ENCODE measurements at regions not wholly inside any gene's neighbourhood (a gene's known extent, or its start where the extent isn't known, plus 50 kb on each side); places are given as distances from the start of the nearest gene placed in this dataset.

GRCh38 chr14:58839233-58839632, 201.5 kb downstream of the DACT1 start:
- Histone ChIP-seq H3K4me1 (no peaks in the 10 kb centered on the region), H3K4me3 (no peak overlapping the region), H3K9me3 (no peaks in the 10 kb centered on the region), H3K27me3 (no peaks in the 10 kb centered on the region), H3K36me3 (no peaks in the 10 kb centered on the region), H3K27ac (no peak overlapping the region)
- DNase-seq (ENCODE audit: low spot score) = no peak
- TF ChIP-seq CTCF (IDR thresholded peaks at IDR 0.05) = no peak

DNA sequence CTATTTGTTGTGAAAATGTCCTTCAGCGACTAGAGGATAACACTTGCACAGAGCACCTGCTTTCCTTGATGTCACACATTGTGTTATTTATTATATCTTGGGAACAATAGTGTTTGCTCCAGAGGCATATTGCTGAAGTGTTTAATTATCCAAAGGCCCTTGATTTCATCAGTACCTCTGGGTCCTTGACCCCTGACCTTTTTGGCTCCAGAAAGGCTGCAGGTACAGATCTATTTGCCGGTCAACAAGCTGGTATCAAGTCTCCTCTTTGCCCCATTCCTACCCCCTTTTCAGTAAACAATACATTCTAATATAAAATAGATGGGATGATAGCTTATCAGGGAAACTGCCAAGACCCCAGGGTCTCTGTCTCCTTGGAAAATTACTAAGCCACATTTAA, 206.8 kb downstream of the DACT1 start:
- no peak for DNase-seq (ENCODE audit: low spot score)
- H3K4me3 ChIP-seq = no peak overlapping the region
- TF ChIP-seq CTCF (IDR thresholded peaks at IDR 0.05) = no peak
- H3K27ac ChIP-seq = no peak overlapping the region
- H3K27me3 ChIP-seq = no peaks in the 10 kb centered on the region
- no peaks in the 10 kb centered on the region for H3K4me1 ChIP-seq
- H3K9me3 ChIP-seq = no peaks in the 10 kb centered on the region
- H3K36me3 ChIP-seq = no peaks in the 10 kb centered on the region

DNA sequence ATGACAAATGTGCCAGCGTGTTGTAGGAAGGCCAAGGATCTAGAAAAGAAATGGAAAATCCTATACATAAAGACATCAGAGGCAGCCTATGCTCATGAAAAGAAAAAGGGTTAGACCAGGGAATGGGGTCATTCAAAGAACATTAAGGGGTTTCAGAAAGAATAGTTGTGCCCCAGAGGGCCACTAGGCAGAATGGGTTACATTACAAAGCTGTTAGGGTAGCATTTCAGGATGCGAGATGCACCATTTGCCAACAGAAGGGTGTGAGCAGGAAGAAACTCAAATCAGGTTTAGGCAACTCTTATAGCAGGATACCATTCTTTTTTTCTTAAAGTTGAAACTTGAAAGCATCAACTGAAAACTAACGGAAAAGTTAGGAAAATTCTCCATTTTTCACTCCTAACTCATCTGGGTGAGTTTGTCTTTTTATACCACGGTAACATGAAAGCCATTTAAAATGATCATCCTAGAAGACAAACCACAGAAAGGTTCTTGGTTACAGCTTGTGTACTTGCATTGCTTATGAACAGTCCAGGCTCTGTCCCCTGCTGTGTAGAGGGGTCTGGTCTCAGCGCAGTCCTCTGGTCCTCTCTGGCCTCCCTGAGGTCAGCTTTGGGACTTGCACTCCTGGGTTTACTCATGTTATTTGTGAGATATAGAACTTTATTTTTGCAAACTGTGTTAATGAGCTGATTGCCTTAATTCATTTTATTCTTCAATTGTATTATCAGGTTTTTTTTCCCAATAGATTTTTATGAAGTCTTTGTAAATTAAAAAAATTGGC, 209.1 kb downstream of the DACT1 start:
- DNase-seq (ENCODE audit: low spot score) = no peak
- TF ChIP-seq CTCF (IDR thresholded peaks at IDR 0.05) = no peak
- H3K4me3 ChIP-seq = no peak overlapping the region
- H3K27ac ChIP-seq = no peak overlapping the region
- H3K9me3 ChIP-seq = no peaks in the 10 kb centered on the region
- no peaks in the 10 kb centered on the region for H3K36me3 ChIP-seq
- H3K27me3 ChIP-seq = no peaks in the 10 kb centered on the region
- H3K4me1 ChIP-seq = no peaks in the 10 kb centered on the region

DNA sequence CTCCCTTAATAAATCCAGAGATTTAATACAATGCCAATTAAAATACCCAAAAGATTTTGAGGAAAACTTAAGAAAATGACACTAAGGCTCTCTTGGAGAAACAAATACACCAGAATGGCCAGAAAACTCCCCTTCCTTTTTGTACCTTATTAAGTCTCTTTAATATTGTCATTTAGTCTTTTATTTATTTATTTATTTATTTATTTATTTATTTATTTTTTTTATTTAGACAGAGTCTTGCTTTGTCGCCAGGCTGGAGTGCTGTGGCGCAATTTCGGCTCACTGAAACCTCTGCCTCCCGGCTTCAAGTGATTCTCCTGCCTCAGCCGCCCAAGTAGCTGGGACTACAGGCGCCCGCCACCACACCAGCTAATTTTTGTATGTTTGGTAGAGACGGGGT, 210.6 kb downstream of the DACT1 start:
- no peak for TF ChIP-seq CTCF (IDR thresholded peaks at IDR 0.05)

DNA sequence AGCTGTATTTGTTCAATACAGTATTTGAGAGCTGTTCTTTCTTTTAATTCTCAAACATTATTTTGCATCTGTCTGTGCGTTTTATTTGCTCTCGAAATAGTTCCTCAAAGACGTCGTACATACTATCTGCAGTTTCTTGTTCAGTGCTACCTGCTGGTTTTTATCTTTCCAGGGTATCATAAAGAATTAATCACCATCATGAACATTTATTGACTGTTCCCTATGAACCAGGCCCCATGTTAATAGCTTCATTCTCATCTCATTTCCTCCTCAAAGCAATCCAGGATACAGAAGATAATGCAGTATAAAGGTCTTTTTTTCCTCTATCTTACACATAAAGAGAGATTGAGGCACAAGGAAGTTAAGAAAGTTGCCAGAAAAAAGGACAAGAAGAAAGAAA, 211.8 kb downstream of the DACT1 start:
- Histone ChIP-seq H3K27ac (no peak overlapping the region), H3K4me3 (no peak overlapping the region), H3K27me3 (no peaks in the 10 kb centered on the region), H3K4me1 (no peaks in the 10 kb centered on the region), H3K9me3 (no peaks in the 10 kb centered on the region), H3K36me3 (no peaks in the 10 kb centered on the region)
- TF ChIP-seq CTCF (IDR thresholded peaks at IDR 0.05) = no peak
- DNase-seq (ENCODE audit: low spot score) = no peak

More for the DNA sequence above, 210.6 kb downstream of the DACT1 start:
- Histone ChIP-seq H3K36me3 (no peaks in the 10 kb centered on the region), H3K27me3 (no peaks in the 10 kb centered on the region), H3K4me3 (no peak overlapping the region), H3K9me3 (no peaks in the 10 kb centered on the region), H3K27ac (no peak overlapping the region), H3K4me1 (no peaks in the 10 kb centered on the region)
- no peak for DNase-seq (ENCODE audit: low spot score)

- TF ChIP-seq CTCF (IDR thresholded peaks at IDR 0.05) = no peak
- Histone ChIP-seq H3K27me3 (no peaks in the 10 kb centered on the region), H3K9me3 (no peaks in the 10 kb centered on the region), H3K36me3 (no peaks in the 10 kb centered on the region), H3K4me1 (no peaks in the 10 kb centered on the region), H3K4me3 (no peak overlapping the region), H3K27ac (no peak overlapping the region)
- no peak for DNase-seq (ENCODE audit: low spot score)
Observed at GRCh38 chr14:58850011-58850410, 212.2 kb downstream of the DACT1 start.

Measured in right atrium auricular region (tissue), 2 donors.